ENCODE measurements at regions not wholly inside any gene's neighbourhood (a gene's known extent, or its start where the extent isn't known, plus 50 kb on each side); places are given as distances from the start of the nearest gene placed in this dataset.

GRCh38 chr13:78997902-78998629 lies 339.1 kb upstream of the OBI1 start:
- H3K27ac ChIP-seq (ENCODE audit: low read depth in 2 of 2, low read length in 1 of 2): no peak overlapping the region
- ChIA-PET CTCF (no interaction called here), POLR2A (no interaction called here)
- no peaks in the 10 kb centered on the region for H3K9me2 ChIP-seq
- H3K27me3 ChIP-seq (ENCODE audit: insufficient read depth): no peaks in the 10 kb centered on the region
- no peak overlapping the region for H3K4me2 ChIP-seq
- no peak overlapping the region for H3K4me3 ChIP-seq (ENCODE audit: low read depth in 2 of 2, low read length in 1 of 2)
- no peaks in the 10 kb centered on the region for H3F3A ChIP-seq (replicated peaks; ENCODE audit: insufficient read depth)
- no peaks in the 10 kb centered on the region for H3K79me2 ChIP-seq (ENCODE audit: insufficient read depth)
- H4K20me1 ChIP-seq (ENCODE audit: insufficient read depth): no peaks in the 10 kb centered on the region
- no peak for DNase-seq
- no peaks in the 10 kb centered on the region for H3K9me3 ChIP-seq
- WGBS (ENCODE audit: low lambda C conversion rate): 51% methylated on average over 9 of the region's 9 CpGs
- H3K9ac ChIP-seq: no peak overlapping the region
- TF ChIP-seq SIN3A (IDR thresholded peaks at IDR 0.05; ENCODE audit: borderline replicate concordance, low read depth, low read length): no peak
- no peak for TF ChIP-seq CTCF (IDR thresholded peaks at IDR 0.05)
- TF ChIP-seq FOXJ3 (CRISPR knock-in tag; IDR thresholded peaks at IDR 0.05): no peak
- TF ChIP-seq FOSL2 (IDR thresholded peaks at IDR 0.05; ENCODE audit: borderline replicate concordance, low read depth): no peak
- no peak for TF ChIP-seq FOXM1 (IDR thresholded peaks at IDR 0.05; ENCODE audit: low read depth)
- TF ChIP-seq RFX5 (IDR thresholded peaks at IDR 0.05; ENCODE audit: low read length): no peak
- no peak for TF ChIP-seq GABPA (IDR thresholded peaks at IDR 0.05; ENCODE audit: low read depth)
- no peak for TF ChIP-seq JUND (IDR thresholded peaks at IDR 0.05)
- TF ChIP-seq TCF12 (IDR thresholded peaks at IDR 0.05): no peak
- H2AFZ ChIP-seq (ENCODE audit: low read depth): no peak overlapping the region
- H3K4me1 ChIP-seq (ENCODE audit: control insufficient read depth in 1 of 2, insufficient read depth in 2 of 2, low read depth in 1 of 2, low read length in 1 of 2): no peaks in the 10 kb centered on the region; a peak in 1 of 4 replicates
- no peaks in the 10 kb centered on the region for H3K36me3 ChIP-seq (replicated peaks in 1 of 2; ENCODE audit: control insufficient read depth in 1 of 2, insufficient read depth in 2 of 2, low read length in 1 of 2)

DNA sequence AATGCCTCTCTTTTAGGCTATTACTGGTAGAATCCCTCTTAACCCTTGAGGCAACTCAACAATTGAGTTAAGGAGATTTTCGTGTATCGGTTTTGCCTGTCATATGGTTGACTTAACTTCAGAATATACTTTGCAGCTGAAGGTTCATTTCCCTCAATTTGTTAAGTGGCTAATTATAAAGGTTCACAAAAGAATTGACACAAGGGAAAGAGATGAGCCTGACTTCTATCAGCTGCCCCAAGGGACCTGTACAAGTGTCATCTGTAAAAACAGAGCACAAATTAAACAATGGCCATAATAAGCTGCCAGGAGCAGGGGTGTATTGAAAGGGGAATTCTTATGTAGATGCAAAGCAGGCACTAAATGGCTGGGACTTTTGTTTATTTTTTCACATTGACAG lies 334.8 kb upstream of the OBI1 start:
- TF ChIP-seq SMC3 (IDR thresholded peaks at IDR 0.05; ENCODE audit: low read depth, low read length) (no peak), MXI1 (IDR thresholded peaks at IDR 0.05; ENCODE audit: low read depth, low read length) (no peak), GATA2 (CRISPR knock-in tag; IDR thresholded peaks at IDR 0.05) (no peak), MAX (IDR thresholded peaks at IDR 0.05; ENCODE audit: low read depth) (no peak), POLR2AphosphoS5 (IDR thresholded peaks at IDR 0.05; ENCODE audit: low read depth, low read length) (no peak), TCF12 (IDR thresholded peaks at IDR 0.05) (no peak), TAF1 (IDR thresholded peaks at IDR 0.05; ENCODE audit: borderline replicate concordance, low read depth, low read length) (no peak), FOXM1 (IDR thresholded peaks at IDR 0.05; ENCODE audit: low read depth) (no peak)
- no peaks in the 10 kb centered on the region for H3K27me3 ChIP-seq (ENCODE audit: insufficient read depth)
- no peaks in the 10 kb centered on the region for H3K36me3 ChIP-seq (replicated peaks in 1 of 2; ENCODE audit: control insufficient read depth in 1 of 2, insufficient read depth in 2 of 2, low read length in 1 of 2)
- WGBS (ENCODE audit: low lambda C conversion rate): 6% methylated on average over 2 of the region's 2 CpGs
- no peaks in the 10 kb centered on the region for H3F3A ChIP-seq (replicated peaks; ENCODE audit: insufficient read depth)
- CTCF ChIA-PET: interaction anchor here (0.8 to 1.8 kb wide), 3 partner anchors 11 to 117 kb away, joined by 3 to 15 read pairs (median 3); no protein-coding TSS in a partner anchor
- H2AFZ ChIP-seq (ENCODE audit: low read depth): no peak overlapping the region
- H3K27ac ChIP-seq (ENCODE audit: low read depth in 2 of 2, low read length in 1 of 2): no peak overlapping the region
- no peak overlapping the region for H3K4me3 ChIP-seq (ENCODE audit: low read depth in 2 of 2, low read length in 1 of 2)
- no peaks in the 10 kb centered on the region; a peak in 1 of 4 replicates for H3K4me1 ChIP-seq (ENCODE audit: control insufficient read depth in 1 of 2, insufficient read depth in 2 of 2, low read depth in 1 of 2, low read length in 1 of 2)
- POLR2A ChIA-PET: no interaction called here
- no peaks in the 10 kb centered on the region for H3K79me2 ChIP-seq (ENCODE audit: insufficient read depth)
- no peaks in the 10 kb centered on the region for H3K9me2 ChIP-seq
- H3K9ac ChIP-seq: no peak overlapping the region
- H3K4me2 ChIP-seq: no peak overlapping the region
- no peak for DNase-seq
- no peaks in the 10 kb centered on the region for H3K9me3 ChIP-seq
- H4K20me1 ChIP-seq (ENCODE audit: insufficient read depth): no peaks in the 10 kb centered on the region

All from SK-N-SH (cell line).